WTC11 (cell line): ENCODE measurements at regions not wholly inside any gene's neighbourhood (a gene's known extent, or its start where the extent isn't known, plus 50 kb on each side); places are given as distances from the start of the nearest gene placed in this dataset.

ENCODE experiments used
- ATAC-seq: fragments of 200-7000 bp; cut with Tn5 transposase; 2 replicates; pipeline ENCODE4 v1.10.0; 2021; ENCODE audit warnings: mild to moderate bottlenecking, moderate library complexity
- CTCF ChIA-PET: fragments of 300-600 bp; sonication (Branson Sonifier 250); formaldehyde crosslinking; loops from one replicate; lab custom pipeline; 2021; ENCODE audit warnings: antibody characterized with exemption; lab: Charles Lee
- POLR2A ChIA-PET: fragments of 350-600 bp; sonication (Branson Sonifier 250); formaldehyde crosslinking; loops from one replicate; lab custom pipeline; 2021; ENCODE audit warnings: antibody characterized with exemption; lab: Charles Lee
- DNase-seq: peaks from one replicate; pipeline ENCODE4 v3.0.0; 2021; ENCODE audit warnings: low spot score
- H3K27ac Mint-ChIP-seq: 2 replicates; pipeline ENCODE4 v1.8.0; 2021; ENCODE audit warnings: mixed read lengths
- H3K27me3 Mint-ChIP-seq: 2 replicates; pipeline ENCODE4 v1.8.0; 2021; ENCODE audit warnings: low read depth, mild to moderate bottlenecking, moderate library complexity, mixed read lengths
- H3K36me3 Mint-ChIP-seq: 2 replicates; pipeline ENCODE4 v1.8.0; 2021; ENCODE audit warnings: mixed read lengths
- H3K4me1 Mint-ChIP-seq: 2 replicates; pipeline ENCODE4 v1.8.0; 2022; ENCODE audit warnings: mixed read lengths
- H3K4me3 Mint-ChIP-seq: 2 replicates; pipeline ENCODE4 v1.8.0; 2021; ENCODE audit warnings: mild to moderate bottlenecking, moderate library complexity, mixed read lengths
- H3K9me3 Mint-ChIP-seq: 2 replicates; pipeline ENCODE4 v1.8.0; 2021; ENCODE audit warnings: mixed read lengths
- JAZF1 ChIP-seq: fragments of 250-450 bp; sonication (Bioruptor Pico); IDR thresholded peaks from 2 replicates; pipeline ENCODE4 v1.9.0; 2021; ENCODE audit warnings: moderate library complexity, mild to moderate bottlenecking, inconsistent platforms
- KAT7 ChIP-seq: sonication (generic); formaldehyde crosslinking; IDR thresholded peaks from 2 replicates; pipeline ENCODE4 v1.8.1; 2023; ENCODE audit warnings: missing genetic modification reagents, mild to moderate bottlenecking, borderline replicate concordance
- NFATC4 ChIP-seq: fragments of 250-450 bp; sonication (Bioruptor Pico); IDR thresholded peaks from 2 replicates; pipeline ENCODE4 v1.9.0; 2021; ENCODE audit warnings: mild to moderate bottlenecking
- NR1H2 ChIP-seq: sonication (generic); formaldehyde crosslinking; IDR thresholded peaks from 2 replicates; pipeline ENCODE4 v1.9.0; 2021; ENCODE audit warnings: mild to moderate bottlenecking, moderate library complexity, missing genetic modification reagents
- OVOL2 ChIP-seq: fragments of 250-450 bp; sonication (Bioruptor Pico); IDR thresholded peaks from 2 replicates; pipeline ENCODE4 v1.9.0; 2021; ENCODE audit warnings: mild to moderate bottlenecking, borderline replicate concordance
- ZBTB21 ChIP-seq: sonication (generic); formaldehyde crosslinking; IDR thresholded peaks from 2 replicates; pipeline ENCODE4 v1.8.1; 2023; ENCODE audit warnings: mild to moderate bottlenecking, missing genetic modification reagents, borderline replicate concordance
- ZNF416 ChIP-seq: fragments of 250-450 bp; sonication (Bioruptor Pico); IDR thresholded peaks from 2 replicates; pipeline ENCODE4 v1.9.0; 2021; ENCODE audit warnings: mild to moderate bottlenecking, inconsistent platforms
- TF ChIP-seq, protein P1 (sequence below): sonication (generic); formaldehyde crosslinking; IDR thresholded peaks from 2 replicates; pipeline ENCODE4 v1.8.1; 2023; ENCODE audit warnings: mild to moderate bottlenecking, missing genetic modification reagents, borderline replicate concordance
- TF ChIP-seq, protein P2 (sequence below): fragments of 200-600 bp; IDR thresholded peaks from 2 replicates; pipeline ENCODE4 v1.8.0; 2022; ENCODE audit warnings: antibody characterized with exemption
- TF ChIP-seq, protein P3 (sequence below): sonication (generic); formaldehyde crosslinking; IDR thresholded peaks from 2 replicates; pipeline ENCODE4 v1.8.0; 2022; ENCODE audit warnings: mild to moderate bottlenecking, missing genetic modification reagents
- TF ChIP-seq, protein P4 (sequence below): fragments of 250-450 bp; sonication (Bioruptor Pico); IDR thresholded peaks from 2 replicates; pipeline ENCODE4 v1.9.0; 2021; ENCODE audit warnings: mild to moderate bottlenecking
- TF ChIP-seq, protein P5 (sequence below): fragments of 250-450 bp; sonication (Bioruptor Pico); conservative IDR thresholded peaks from 2 replicates; pipeline ENCODE4 v1.9.0; 2021; ENCODE audit warnings: mild to moderate bottlenecking
- TF ChIP-seq, protein P6 (sequence below): sonication (generic); formaldehyde crosslinking; IDR thresholded peaks from 2 replicates; pipeline ENCODE4 v1.8.1; 2022; ENCODE audit warnings: low read depth, missing genetic modification reagents, borderline replicate concordance

DNA sequence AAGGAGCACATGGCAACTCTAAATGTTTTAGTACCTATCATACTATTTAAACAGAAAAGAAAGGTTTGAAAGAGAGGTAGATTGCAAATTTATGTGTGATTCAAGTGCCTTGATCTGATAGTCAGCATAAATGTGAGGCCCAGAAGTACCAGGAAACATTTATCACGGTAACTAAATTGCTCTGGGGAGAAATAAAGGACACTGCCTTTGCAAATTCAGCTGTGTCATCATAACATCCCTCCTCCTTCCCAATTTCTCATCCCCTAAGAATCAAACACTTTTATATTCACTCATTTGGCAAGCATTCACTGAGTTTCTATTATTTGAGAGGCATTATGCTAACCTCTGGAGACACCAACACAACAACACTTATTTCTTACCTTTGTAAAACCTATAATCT is 563.4 kb upstream of the CA10 start (continued):
- TF ChIP-seq, protein P1, sequence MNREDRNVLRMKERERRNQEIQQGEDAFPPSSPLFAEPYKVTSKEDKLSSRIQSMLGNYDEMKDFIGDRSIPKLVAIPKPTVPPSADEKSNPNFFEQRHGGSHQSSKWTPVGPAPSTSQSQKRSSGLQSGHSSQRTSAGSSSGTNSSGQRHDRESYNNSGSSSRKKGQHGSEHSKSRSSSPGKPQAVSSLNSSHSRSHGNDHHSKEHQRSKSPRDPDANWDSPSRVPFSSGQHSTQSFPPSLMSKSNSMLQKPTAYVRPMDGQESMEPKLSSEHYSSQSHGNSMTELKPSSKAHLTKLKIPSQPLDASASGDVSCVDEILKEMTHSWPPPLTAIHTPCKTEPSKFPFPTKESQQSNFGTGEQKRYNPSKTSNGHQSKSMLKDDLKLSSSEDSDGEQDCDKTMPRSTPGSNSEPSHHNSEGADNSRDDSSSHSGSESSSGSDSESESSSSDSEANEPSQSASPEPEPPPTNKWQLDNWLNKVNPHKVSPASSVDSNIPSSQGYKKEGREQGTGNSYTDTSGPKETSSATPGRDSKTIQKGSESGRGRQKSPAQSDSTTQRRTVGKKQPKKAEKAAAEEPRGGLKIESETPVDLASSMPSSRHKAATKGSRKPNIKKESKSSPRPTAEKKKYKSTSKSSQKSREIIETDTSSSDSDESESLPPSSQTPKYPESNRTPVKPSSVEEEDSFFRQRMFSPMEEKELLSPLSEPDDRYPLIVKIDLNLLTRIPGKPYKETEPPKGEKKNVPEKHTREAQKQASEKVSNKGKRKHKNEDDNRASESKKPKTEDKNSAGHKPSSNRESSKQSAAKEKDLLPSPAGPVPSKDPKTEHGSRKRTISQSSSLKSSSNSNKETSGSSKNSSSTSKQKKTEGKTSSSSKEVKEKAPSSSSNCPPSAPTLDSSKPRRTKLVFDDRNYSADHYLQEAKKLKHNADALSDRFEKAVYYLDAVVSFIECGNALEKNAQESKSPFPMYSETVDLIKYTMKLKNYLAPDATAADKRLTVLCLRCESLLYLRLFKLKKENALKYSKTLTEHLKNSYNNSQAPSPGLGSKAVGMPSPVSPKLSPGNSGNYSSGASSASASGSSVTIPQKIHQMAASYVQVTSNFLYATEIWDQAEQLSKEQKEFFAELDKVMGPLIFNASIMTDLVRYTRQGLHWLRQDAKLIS (CRISPR knock-in tag): no peak
- TF ChIP-seq, protein P2, sequence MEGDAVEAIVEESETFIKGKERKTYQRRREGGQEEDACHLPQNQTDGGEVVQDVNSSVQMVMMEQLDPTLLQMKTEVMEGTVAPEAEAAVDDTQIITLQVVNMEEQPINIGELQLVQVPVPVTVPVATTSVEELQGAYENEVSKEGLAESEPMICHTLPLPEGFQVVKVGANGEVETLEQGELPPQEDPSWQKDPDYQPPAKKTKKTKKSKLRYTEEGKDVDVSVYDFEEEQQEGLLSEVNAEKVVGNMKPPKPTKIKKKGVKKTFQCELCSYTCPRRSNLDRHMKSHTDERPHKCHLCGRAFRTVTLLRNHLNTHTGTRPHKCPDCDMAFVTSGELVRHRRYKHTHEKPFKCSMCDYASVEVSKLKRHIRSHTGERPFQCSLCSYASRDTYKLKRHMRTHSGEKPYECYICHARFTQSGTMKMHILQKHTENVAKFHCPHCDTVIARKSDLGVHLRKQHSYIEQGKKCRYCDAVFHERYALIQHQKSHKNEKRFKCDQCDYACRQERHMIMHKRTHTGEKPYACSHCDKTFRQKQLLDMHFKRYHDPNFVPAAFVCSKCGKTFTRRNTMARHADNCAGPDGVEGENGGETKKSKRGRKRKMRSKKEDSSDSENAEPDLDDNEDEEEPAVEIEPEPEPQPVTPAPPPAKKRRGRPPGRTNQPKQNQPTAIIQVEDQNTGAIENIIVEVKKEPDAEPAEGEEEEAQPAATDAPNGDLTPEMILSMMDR: no peak
- TF ChIP-seq ZNF416 (CRISPR knock-in tag) (no peak), NR1H2 (CRISPR knock-in tag) (no peak), NFATC4 (no peak)
- TF ChIP-seq, protein P3, sequence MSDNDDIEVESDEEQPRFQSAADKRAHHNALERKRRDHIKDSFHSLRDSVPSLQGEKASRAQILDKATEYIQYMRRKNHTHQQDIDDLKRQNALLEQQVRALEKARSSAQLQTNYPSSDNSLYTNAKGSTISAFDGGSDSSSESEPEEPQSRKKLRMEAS (CRISPR knock-in tag): no peak
- TF ChIP-seq, protein P4, sequence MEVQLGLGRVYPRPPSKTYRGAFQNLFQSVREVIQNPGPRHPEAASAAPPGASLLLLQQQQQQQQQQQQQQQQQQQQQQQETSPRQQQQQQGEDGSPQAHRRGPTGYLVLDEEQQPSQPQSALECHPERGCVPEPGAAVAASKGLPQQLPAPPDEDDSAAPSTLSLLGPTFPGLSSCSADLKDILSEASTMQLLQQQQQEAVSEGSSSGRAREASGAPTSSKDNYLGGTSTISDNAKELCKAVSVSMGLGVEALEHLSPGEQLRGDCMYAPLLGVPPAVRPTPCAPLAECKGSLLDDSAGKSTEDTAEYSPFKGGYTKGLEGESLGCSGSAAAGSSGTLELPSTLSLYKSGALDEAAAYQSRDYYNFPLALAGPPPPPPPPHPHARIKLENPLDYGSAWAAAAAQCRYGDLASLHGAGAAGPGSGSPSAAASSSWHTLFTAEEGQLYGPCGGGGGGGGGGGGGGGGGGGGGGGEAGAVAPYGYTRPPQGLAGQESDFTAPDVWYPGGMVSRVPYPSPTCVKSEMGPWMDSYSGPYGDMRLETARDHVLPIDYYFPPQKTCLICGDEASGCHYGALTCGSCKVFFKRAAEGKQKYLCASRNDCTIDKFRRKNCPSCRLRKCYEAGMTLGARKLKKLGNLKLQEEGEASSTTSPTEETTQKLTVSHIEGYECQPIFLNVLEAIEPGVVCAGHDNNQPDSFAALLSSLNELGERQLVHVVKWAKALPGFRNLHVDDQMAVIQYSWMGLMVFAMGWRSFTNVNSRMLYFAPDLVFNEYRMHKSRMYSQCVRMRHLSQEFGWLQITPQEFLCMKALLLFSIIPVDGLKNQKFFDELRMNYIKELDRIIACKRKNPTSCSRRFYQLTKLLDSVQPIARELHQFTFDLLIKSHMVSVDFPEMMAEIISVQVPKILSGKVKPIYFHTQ (CRISPR knock-in tag): no peak

DNA sequence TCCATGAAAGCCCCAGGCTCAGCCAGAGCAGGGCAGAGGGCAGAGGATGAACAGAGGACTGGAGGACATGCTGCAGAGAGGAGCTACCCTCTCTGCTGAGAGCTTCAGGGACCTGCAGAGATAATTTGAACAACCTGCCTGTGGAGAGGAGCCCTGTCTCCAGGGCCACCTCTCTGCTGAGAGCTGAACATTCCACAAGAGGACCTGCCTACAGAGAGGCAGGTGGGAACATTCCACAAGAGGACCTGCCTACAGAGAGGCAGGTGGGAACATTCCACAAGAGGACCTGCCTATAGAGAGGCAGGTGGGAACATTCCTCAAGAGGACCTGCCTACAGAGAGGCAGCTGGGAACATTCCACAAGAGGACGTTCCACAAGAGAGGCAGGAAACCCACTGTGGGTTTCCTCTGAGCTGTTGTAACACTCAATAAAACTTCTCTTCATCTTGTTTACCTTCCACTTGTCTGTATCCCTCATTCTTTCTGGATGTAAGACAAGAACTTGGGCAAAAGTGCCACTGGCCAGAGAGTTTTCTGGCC is 551.9 kb upstream of the CA10 start:
- DNase-seq (no peak), ATAC-seq (no peak)
- Mint-ChIP-seq H3K36me3 (peaks cover 16% of the 10 kb centered on the region), H3K27ac (no peak overlapping the region), H3K27me3 (no peaks in the 10 kb centered on the region; the same call in 1 of the 2 replicates), H3K4me3 (no peak overlapping the region), H3K4me1 (no peaks in the 10 kb centered on the region), H3K9me3 (peaks cover 52% of the 10 kb centered on the region)
- POLR2A ChIA-PET: no interaction called here
- CTCF ChIA-PET: no interaction called here
- no peak for TF ChIP-seq KAT7 (CRISPR knock-in tag)
- no peak for TF ChIP-seq ZBTB21 (CRISPR knock-in tag)
- no peak for TF ChIP-seq JAZF1
- no peak for TF ChIP-seq OVOL2 (CRISPR knock-in tag)
- TF ChIP-seq, protein P5, sequence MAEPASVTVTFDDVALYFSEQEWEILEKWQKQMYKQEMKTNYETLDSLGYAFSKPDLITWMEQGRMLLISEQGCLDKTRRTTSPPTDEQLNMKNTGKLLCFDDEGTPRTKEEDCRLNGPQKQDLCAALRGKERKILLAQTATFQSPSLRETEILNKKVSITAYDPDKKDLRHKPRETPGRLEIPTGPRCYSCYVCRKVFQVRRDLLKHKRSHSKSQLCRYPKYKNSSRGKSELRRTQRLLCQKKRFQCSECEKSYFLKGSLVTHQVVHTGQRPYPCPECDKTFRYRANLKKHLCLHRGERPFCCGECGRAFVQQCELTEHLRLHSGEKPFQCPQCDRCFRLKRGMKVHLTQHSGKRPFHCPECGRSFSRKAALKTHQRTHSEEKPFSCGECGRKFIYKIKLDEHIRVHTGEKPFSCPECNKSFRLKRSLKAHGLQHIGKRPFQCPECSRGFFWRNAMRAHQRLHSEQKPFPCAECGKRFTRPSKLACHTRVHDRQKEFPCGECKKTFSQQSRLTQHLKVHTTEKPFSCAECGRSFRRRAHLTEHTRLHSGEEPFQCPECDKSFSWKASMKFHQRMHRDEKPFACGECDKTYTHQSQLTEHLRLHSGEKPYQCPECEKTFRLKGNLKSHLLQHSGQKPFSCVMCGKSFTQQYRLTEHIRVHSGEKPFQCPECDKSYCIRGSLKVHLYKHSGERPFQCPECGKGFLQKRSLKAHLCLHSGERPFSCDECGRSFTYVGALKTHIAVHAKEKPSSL (CRISPR knock-in tag): no peak
- TF ChIP-seq, protein P6, sequence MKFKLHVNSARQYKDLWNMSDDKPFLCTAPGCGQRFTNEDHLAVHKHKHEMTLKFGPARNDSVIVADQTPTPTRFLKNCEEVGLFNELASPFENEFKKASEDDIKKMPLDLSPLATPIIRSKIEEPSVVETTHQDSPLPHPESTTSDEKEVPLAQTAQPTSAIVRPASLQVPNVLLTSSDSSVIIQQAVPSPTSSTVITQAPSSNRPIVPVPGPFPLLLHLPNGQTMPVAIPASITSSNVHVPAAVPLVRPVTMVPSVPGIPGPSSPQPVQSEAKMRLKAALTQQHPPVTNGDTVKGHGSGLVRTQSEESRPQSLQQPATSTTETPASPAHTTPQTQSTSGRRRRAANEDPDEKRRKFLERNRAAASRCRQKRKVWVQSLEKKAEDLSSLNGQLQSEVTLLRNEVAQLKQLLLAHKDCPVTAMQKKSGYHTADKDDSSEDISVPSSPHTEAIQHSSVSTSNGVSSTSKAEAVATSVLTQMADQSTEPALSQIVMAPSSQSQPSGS (CRISPR knock-in tag): no peak
